Caco-2 (cell line): ENCODE measurements at regions not wholly inside any gene's neighbourhood (a gene's known extent, or its start where the extent isn't known, plus 50 kb on each side); places are given as distances from the start of the nearest gene placed in this dataset.

Experiments used
- BruUV-seq: library from RNA; stranded (reverse); fragments of 400-500 nt; replicated peaks from 2 replicates; lab custom pipeline; 2021; lab: Mats Ljungman, UMichigan
- CTCF ChIA-PET: fragments of 300-600 bp; sonication (Branson Sonifier 250); formaldehyde crosslinking; loops from one replicate; lab custom pipeline; 2022; ENCODE audit warnings: antibody characterized with exemption; lab: Charles Lee
- POLR2A ChIA-PET: fragments of 300-600 bp; sonication (Branson Sonifier 250); formaldehyde crosslinking; loops from one replicate; lab custom pipeline; 2022; ENCODE audit warnings: antibody characterized with exemption; lab: Charles Lee
- DNase-seq, 2 experiments: peaks; one replicate each; pipeline versions ENCODE4 v3.0.0 to v3.0.0-alpha.2; 2020 to 2022
- H3K27me3 ChIP-seq: replicated peaks from 2 replicates; pipeline ENCODE4 v1.6.0; 2011; ENCODE audit warnings: low read length; ENCODE audit not compliant: control insufficient read depth, insufficient read depth
- H3K36me3 ChIP-seq: 2 replicates; pipeline ENCODE4 v1.5.1; 2011; ENCODE audit warnings: low read length; ENCODE audit not compliant: control insufficient read depth, insufficient read depth
- H3K4me1 ChIP-seq: fragments of 250-450 bp; sonication (Bioruptor Pico); 2 replicates; pipeline ENCODE4 v1.5.1; 2020; ENCODE audit warnings: mild to moderate bottlenecking
- H3K4me3 ChIP-seq: 2 replicates; pipeline ENCODE4 v1.5.1; 2011; ENCODE audit warnings: low read depth, mild to moderate bottlenecking, control low read depth, low read length
- H3K9me3 ChIP-seq: fragments of 250-450 bp; sonication (Bioruptor Pico); 2 replicates; pipeline ENCODE4 v1.5.1; 2020; ENCODE audit warnings: mild to moderate bottlenecking, moderate library complexity
- H3K27ac Mint-ChIP-seq: one replicate; pipeline ENCODE4 v1.8.0; 2022; ENCODE audit warnings: mixed read lengths; ENCODE audit not compliant: unreplicated experiment
- H3K27me3 Mint-ChIP-seq: one replicate; pipeline ENCODE4 v1.8.0; 2022; ENCODE audit warnings: mixed read lengths; ENCODE audit not compliant: insufficient read depth, unreplicated experiment
- H3K36me3 Mint-ChIP-seq: one replicate; pipeline ENCODE4 v1.8.0; 2022; ENCODE audit warnings: mild to moderate bottlenecking, mixed read lengths; ENCODE audit not compliant: insufficient read depth, unreplicated experiment
- H3K4me1 Mint-ChIP-seq: one replicate; pipeline ENCODE4 v1.8.0; 2022; ENCODE audit warnings: low read depth, mixed read lengths; ENCODE audit not compliant: unreplicated experiment
- H3K4me3 Mint-ChIP-seq: one replicate; pipeline ENCODE4 v1.8.0; 2022; ENCODE audit warnings: mild to moderate bottlenecking, moderate library complexity, mixed read lengths; ENCODE audit not compliant: unreplicated experiment
- H3K9me3 Mint-ChIP-seq: one replicate; pipeline ENCODE4 v1.8.0; 2022; ENCODE audit warnings: mixed read lengths; ENCODE audit not compliant: unreplicated experiment
- intact Hi-C: fragments of 100-400 bp; cut with micrococcal nuclease; formaldehyde crosslinking; loops from one replicate; pipeline ENCODE4 v1.10.0; 2022; ENCODE audit not compliant: unreplicated experiment
- TF ChIP-seq, protein P1 (sequence below), 2 experiments: fragments of 200-600 bp in 1 of 2; IDR thresholded peaks; 1 replicate in 1 of 2; 2 replicates in 1 of 2; pipeline versions ENCODE4 v1.5.1 to v1.8.0; 2011 to 2022; ENCODE audit warnings: antibody characterized with exemption in 1 of 2, control low read depth in 1 of 2, inconsistent platforms in 1 of 2, low read depth in 1 of 2, low read length in 1 of 2, mild to moderate bottlenecking in 1 of 2, moderate library complexity in 1 of 2; ENCODE audit not compliant: insufficient read depth in 1 of 2, severe bottlenecking in 1 of 2, unreplicated experiment in 1 of 2

- Mint-ChIP-seq H3K4me3 (no peak overlapping the region), H3K4me1 (no peaks in the 10 kb centered on the region), H3K27ac (no peak overlapping the region), H3K9me3 (peaks cover 26% of the 10 kb centered on the region), H3K36me3 (no peaks in the 10 kb centered on the region), H3K27me3 (no peaks in the 10 kb centered on the region)
- Histone ChIP-seq H3K4me1 (no peaks in the 10 kb centered on the region), H3K27me3 (no peaks in the 10 kb centered on the region), H3K4me3 (no peak overlapping the region), H3K9me3 (0 out of 2 replicates have a peak, but pooled peaks cover 3% of the 10 kb centered on the region), H3K36me3 (no peaks in the 10 kb centered on the region)
- TF ChIP-seq, protein P1, sequence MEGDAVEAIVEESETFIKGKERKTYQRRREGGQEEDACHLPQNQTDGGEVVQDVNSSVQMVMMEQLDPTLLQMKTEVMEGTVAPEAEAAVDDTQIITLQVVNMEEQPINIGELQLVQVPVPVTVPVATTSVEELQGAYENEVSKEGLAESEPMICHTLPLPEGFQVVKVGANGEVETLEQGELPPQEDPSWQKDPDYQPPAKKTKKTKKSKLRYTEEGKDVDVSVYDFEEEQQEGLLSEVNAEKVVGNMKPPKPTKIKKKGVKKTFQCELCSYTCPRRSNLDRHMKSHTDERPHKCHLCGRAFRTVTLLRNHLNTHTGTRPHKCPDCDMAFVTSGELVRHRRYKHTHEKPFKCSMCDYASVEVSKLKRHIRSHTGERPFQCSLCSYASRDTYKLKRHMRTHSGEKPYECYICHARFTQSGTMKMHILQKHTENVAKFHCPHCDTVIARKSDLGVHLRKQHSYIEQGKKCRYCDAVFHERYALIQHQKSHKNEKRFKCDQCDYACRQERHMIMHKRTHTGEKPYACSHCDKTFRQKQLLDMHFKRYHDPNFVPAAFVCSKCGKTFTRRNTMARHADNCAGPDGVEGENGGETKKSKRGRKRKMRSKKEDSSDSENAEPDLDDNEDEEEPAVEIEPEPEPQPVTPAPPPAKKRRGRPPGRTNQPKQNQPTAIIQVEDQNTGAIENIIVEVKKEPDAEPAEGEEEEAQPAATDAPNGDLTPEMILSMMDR (IDR thresholded peaks at IDR 0.05; ENCODE audit: insufficient read depth in 1 of 2, low read depth in 1 of 2, low read length in 1 of 2, severe bottlenecking in 1 of 2, unreplicated experiment in 1 of 2): no peak
- CTCF ChIA-PET: no interaction called here
- intact Hi-C loops: no loop called here
- POLR2A ChIA-PET: no interaction called here
- DNase-seq: no peak
- BruUV-seq: no TSS peak
Observed at GRCh38 chr13:65763811-65764210, 1466.3 kb downstream of the PCDH9 start.

DNA sequence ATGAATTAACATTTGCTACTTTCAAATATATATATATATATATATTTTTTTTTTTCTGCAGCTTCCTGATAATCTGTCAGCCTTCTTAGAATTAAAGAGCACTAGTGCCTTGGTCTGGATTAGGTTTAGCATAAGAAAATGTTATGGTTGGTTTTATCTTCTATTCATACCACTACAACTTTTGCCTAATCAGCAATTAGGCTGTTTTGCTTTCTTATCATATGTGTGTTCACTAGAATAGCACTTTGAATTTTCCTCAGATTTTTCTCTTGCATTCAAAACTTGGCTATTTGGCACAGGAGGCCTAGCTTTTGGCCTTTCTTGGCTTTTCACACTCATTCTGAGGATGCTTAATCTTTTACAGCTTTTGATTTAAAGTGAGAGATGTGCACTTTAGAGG, 1468.1 kb downstream of the PCDH9 start:
- no peak for DNase-seq
- POLR2A ChIA-PET: no interaction called here
- Histone ChIP-seq H3K27me3 (no peaks in the 10 kb centered on the region), H3K4me1 (no peaks in the 10 kb centered on the region), H3K4me3 (no peak overlapping the region), H3K9me3 (0 out of 2 replicates have a peak, but pooled peaks cover 3% of the 10 kb centered on the region), H3K36me3 (no peaks in the 10 kb centered on the region)
- Mint-ChIP-seq H3K4me3 (no peak overlapping the region), H3K4me1 (no peaks in the 10 kb centered on the region), H3K27me3 (no peaks in the 10 kb centered on the region), H3K36me3 (no peaks in the 10 kb centered on the region), H3K9me3 (peaks cover 40% of the 10 kb centered on the region), H3K27ac (no peak overlapping the region)
- no TSS peak for BruUV-seq
- intact Hi-C loops: no loop called here
- CTCF ChIA-PET: no interaction called here
- TF ChIP-seq, protein P1 (IDR thresholded peaks at IDR 0.05; ENCODE audit: insufficient read depth in 1 of 2, low read depth in 1 of 2, low read length in 1 of 2, severe bottlenecking in 1 of 2, unreplicated experiment in 1 of 2): no peak

DNA sequence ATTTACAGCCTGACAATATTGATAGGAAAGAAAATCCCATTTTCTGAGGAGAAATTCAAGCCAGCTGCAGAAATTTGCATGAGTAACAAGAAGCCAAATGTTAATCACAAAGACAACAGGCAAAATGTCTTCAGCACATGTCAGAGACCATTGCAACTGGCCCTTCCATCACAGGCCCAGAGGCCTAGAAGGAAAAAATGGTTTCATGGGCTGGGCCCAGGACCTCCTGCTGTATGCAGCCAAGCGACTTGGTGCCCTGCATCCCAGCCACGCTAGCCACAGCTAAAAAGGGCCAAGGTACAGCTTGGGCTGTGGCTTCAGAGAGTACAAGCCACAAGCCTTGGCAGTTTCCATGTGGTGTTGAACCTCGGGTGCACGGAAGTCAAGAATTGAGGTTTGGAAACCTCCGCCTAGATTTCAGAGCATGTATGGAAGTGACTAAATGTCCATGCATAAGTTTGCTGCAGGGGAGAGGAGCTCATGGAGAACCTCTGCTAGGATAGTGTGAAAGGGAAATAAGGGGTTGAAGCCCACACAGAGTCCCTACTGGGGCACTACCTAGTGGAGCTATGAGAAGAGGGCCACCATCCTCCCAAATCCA, 1474.0 kb downstream of the PCDH9 start:
- no peaks in the 10 kb centered on the region for H3K4me1 ChIP-seq
- H3K4me1 Mint-ChIP-seq: no peaks in the 10 kb centered on the region

More for the DNA sequence above, 1474.0 kb downstream of the PCDH9 start:
- intact Hi-C loops: no loop called here
- Mint-ChIP-seq H3K36me3 (no peaks in the 10 kb centered on the region), H3K27ac (no peak overlapping the region), H3K27me3 (no peaks in the 10 kb centered on the region), H3K4me3 (no peak overlapping the region), H3K9me3 (peaks cover 37% of the 10 kb centered on the region)
- BruUV-seq: no TSS peak
- TF ChIP-seq, protein P1 (IDR thresholded peaks at IDR 0.05; ENCODE audit: insufficient read depth in 1 of 2, low read depth in 1 of 2, low read length in 1 of 2, severe bottlenecking in 1 of 2, unreplicated experiment in 1 of 2): no peak
- Histone ChIP-seq H3K27me3 (no peaks in the 10 kb centered on the region), H3K4me3 (no peak overlapping the region), H3K36me3 (no peaks in the 10 kb centered on the region), H3K9me3 (0 out of 2 replicates have a peak, but pooled peaks cover 3% of the 10 kb centered on the region)
- CTCF ChIA-PET: no interaction called here
- POLR2A ChIA-PET: no interaction called here
- DNase-seq: no peak
